Suprapubic skin (tissue), 4 donors: ENCODE measurements at regions not wholly inside any gene's neighbourhood (a gene's known extent, or its start where the extent isn't known, plus 50 kb on each side); places are given as distances from the start of the nearest gene placed in this dataset.

Experiments used
- CTCF ChIP-seq, 2 donors: fragments of 200-600 bp in 1 of 2; fragments of 450-650 bp in 1 of 2; sonication (generic) in 1 of 2; IDR thresholded peaks; one replicate each; pipeline ENCODE4 v1.5.1; 2016 to 2019; ENCODE audit warnings: antibody characterized with exemption in 2 of 2, mild to moderate bottlenecking in 1 of 2, moderate library complexity in 1 of 2
- EP300 ChIP-seq: sonication (generic); formaldehyde crosslinking; IDR thresholded peaks from one replicate; pipeline ENCODE4 v1.6.1; 2017; ENCODE audit warnings: antibody characterized with exemption
- POLR2AphosphoS5 ChIP-seq, 3 donors: sonication (generic); formaldehyde crosslinking; IDR thresholded peaks; one replicate each; pipeline ENCODE4 v1.6.1; 2017; ENCODE audit warnings: antibody characterized with exemption in 3 of 3

DNA sequence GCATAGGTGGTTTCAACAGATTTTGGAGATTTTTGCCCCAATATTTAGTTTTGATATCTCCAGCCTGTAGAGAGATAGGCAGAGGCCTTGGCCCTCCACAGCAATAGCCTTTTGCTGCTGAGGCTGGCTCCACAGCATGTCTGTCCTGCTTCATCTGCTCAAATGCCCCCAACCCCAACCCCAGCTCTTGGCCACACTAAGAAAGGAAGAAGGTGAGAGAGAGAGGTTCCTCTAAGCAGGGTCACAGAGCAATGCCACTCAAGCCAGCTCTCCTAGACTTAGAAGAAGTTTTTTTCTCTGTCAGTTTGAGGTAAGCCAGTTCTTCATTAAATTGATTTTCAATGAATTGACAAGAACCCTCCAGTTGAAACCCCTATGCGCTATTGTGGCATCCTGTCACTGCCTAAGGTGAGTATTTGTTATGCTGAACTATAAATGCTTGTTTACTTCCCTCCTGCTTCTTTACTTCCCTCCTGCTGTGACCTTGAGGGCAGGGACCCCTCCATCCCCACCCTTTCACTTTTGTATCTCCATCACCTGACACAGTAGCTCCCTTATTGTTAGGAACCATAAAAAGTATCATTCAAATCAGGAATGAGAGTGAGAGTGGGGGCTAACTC lies 366.2 kb upstream of the CNR1 start:
- TF ChIP-seq EP300 (no peak), CTCF (IDR thresholded peaks at IDR 0.05) (no peak), POLR2AphosphoS5 (IDR thresholded peaks at IDR 0.05) (no peak)
